ENCODE measurements at regions not wholly inside any gene's neighbourhood (a gene's known extent, or its start where the extent isn't known, plus 50 kb on each side); places are given as distances from the start of the nearest gene placed in this dataset.

GRCh38 chr2:56539618-56540017 is 355.8 kb downstream of the CCDC85A start:
- TF ChIP-seq POLR2AphosphoS5 (IDR thresholded peaks at IDR 0.05; ENCODE audit: low read depth, low read length), result no peak
- no peak for TF ChIP-seq POLR2A (IDR thresholded peaks at IDR 0.05; ENCODE audit: low read depth, low read length)

All from GM12892 (cell line).